ENCODE measurements at regions not wholly inside any gene's neighbourhood (a gene's known extent, or its start where the extent isn't known, plus 50 kb on each side); places are given as distances from the start of the nearest gene placed in this dataset.

DNA sequence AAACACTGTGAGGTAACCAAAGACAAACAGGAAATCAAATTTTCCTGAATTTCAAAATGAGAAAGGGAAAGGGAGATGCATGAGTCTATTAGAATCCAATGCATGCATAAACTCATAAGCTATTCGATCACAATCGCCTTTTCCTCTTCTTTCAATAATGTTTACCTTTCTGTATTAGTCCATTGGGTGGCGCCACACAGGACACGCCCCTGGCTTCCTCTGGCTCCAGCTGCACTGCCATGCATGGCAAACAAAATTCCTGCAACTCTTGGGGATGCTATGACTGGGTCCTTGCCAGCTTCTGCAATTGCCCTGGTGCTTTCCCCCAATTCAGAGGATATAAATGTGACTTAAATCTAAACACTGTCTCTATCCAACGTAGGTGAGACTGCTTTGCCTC, 424.5 kb upstream of the PCDH7 start:
- TF ChIP-seq EZH2 (IDR thresholded peaks at IDR 0.05; ENCODE audit: low read length) = no peak
- TF ChIP-seq, protein P1, sequence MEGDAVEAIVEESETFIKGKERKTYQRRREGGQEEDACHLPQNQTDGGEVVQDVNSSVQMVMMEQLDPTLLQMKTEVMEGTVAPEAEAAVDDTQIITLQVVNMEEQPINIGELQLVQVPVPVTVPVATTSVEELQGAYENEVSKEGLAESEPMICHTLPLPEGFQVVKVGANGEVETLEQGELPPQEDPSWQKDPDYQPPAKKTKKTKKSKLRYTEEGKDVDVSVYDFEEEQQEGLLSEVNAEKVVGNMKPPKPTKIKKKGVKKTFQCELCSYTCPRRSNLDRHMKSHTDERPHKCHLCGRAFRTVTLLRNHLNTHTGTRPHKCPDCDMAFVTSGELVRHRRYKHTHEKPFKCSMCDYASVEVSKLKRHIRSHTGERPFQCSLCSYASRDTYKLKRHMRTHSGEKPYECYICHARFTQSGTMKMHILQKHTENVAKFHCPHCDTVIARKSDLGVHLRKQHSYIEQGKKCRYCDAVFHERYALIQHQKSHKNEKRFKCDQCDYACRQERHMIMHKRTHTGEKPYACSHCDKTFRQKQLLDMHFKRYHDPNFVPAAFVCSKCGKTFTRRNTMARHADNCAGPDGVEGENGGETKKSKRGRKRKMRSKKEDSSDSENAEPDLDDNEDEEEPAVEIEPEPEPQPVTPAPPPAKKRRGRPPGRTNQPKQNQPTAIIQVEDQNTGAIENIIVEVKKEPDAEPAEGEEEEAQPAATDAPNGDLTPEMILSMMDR (optimal IDR thresholded peaks at IDR 0.05 in 1 of 3, IDR thresholded peaks at IDR 0.05 in 1 of 3, conservative IDR thresholded peaks at IDR 0.05 in 1 of 3; ENCODE audit: extremely low read depth in 1 of 3, insufficient read depth in 2 of 3, low read length in 3 of 3) = no peak
- H2AFZ ChIP-seq (ENCODE audit: control insufficient read depth, low read length) = no peak overlapping the region
- no peak overlapping the region for H3K4me3 ChIP-seq (ENCODE audit: control insufficient read depth in 2 of 3, extremely low read depth in 1 of 3, insufficient read depth in 2 of 3, low read depth in 1 of 3, low read length in 3 of 3)
- no peaks in the 10 kb centered on the region for H3K36me3 ChIP-seq (ENCODE audit: control insufficient read depth in 2 of 2, extremely low read depth in 1 of 2, insufficient read depth in 2 of 2, low read length in 2 of 2)
- H3K4me2 ChIP-seq (ENCODE audit: control insufficient read depth, extremely low read depth, insufficient read depth, low read depth, low read length) = no peak overlapping the region
- FAIRE-seq (no peak), DNase-seq (ENCODE audit: low read depth, low spot score) (no peak)
- dilution Hi-C loops (cut with MboI; ENCODE audit: extremely low pct_ligation_motif_present, low sequenced_read_pairs) = no loop called here
- H3K9me1 ChIP-seq (ENCODE audit: control insufficient read depth, extremely low read depth, insufficient read depth, low read length) = no peaks in the 10 kb centered on the region
- H3K27ac ChIP-seq (ENCODE audit: control insufficient read depth, insufficient read depth, low read length) = no peak overlapping the region
- no peaks in the 10 kb centered on the region for H3K4me1 ChIP-seq (ENCODE audit: control insufficient read depth, extremely low read depth, insufficient read depth, low read length)
- H4K20me1 ChIP-seq (ENCODE audit: control insufficient read depth, extremely low read depth, insufficient read depth, low read length) = no peaks in the 10 kb centered on the region
- H3K27me3 ChIP-seq (ENCODE audit: control insufficient read depth, extremely low read depth, insufficient read depth, low read length) = no peaks in the 10 kb centered on the region
- no peak overlapping the region for H3K9ac ChIP-seq (ENCODE audit: control insufficient read depth, extremely low read depth, insufficient read depth, low read length)
- H3K9me3 ChIP-seq (ENCODE audit: control insufficient read depth, low read depth, low read length) = no peaks in the 10 kb centered on the region
- no peaks in the 10 kb centered on the region for H3K79me2 ChIP-seq (ENCODE audit: control insufficient read depth, insufficient read depth, low read length)

DNA sequence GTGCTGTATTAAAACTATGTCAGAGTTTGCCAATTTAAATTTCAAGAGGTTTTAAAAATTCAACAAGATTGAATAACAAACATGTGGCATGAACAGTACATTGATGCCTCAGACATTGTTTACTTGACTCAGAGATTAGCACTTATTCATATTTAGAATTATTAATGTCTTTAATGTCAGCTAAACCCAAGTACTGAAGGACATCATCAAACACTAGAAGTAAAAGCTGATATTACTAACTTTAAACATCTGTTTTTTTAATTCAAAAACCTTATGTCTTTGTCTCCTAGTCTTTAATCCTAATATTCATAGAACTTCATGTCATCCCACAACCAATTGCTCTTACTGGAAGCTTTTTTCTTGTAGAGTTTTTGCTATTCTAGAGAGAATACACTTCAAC, 406.2 kb upstream of the PCDH7 start:
- no peak for DNase-seq (ENCODE audit: low read depth, low spot score)
- Histone ChIP-seq H3K9me3 (ENCODE audit: control insufficient read depth, low read depth, low read length) (no peaks in the 10 kb centered on the region), H3K9me1 (ENCODE audit: control insufficient read depth, extremely low read depth, insufficient read depth, low read length) (no peaks in the 10 kb centered on the region), H3K27ac (ENCODE audit: control insufficient read depth, insufficient read depth, low read length) (no peak overlapping the region), H3K36me3 (ENCODE audit: control insufficient read depth in 2 of 2, extremely low read depth in 1 of 2, insufficient read depth in 2 of 2, low read length in 2 of 2) (no peaks in the 10 kb centered on the region), H3K4me3 (ENCODE audit: control insufficient read depth in 2 of 3, extremely low read depth in 1 of 3, insufficient read depth in 2 of 3, low read depth in 1 of 3, low read length in 3 of 3) (no peak overlapping the region), H3K79me2 (ENCODE audit: control insufficient read depth, insufficient read depth, low read length) (no peaks in the 10 kb centered on the region), H3K9ac (ENCODE audit: control insufficient read depth, extremely low read depth, insufficient read depth, low read length) (no peak overlapping the region), H4K20me1 (ENCODE audit: control insufficient read depth, extremely low read depth, insufficient read depth, low read length) (no peaks in the 10 kb centered on the region), H3K4me2 (ENCODE audit: control insufficient read depth, extremely low read depth, insufficient read depth, low read depth, low read length) (no peak overlapping the region), H3K27me3 (ENCODE audit: control insufficient read depth, extremely low read depth, insufficient read depth, low read length) (no peaks in the 10 kb centered on the region), H2AFZ (ENCODE audit: control insufficient read depth, low read length) (no peak overlapping the region), H3K4me1 (ENCODE audit: control insufficient read depth, extremely low read depth, insufficient read depth, low read length) (no peaks in the 10 kb centered on the region)
- TF ChIP-seq, protein P1 (optimal IDR thresholded peaks at IDR 0.05 in 1 of 3, IDR thresholded peaks at IDR 0.05 in 1 of 3, conservative IDR thresholded peaks at IDR 0.05 in 1 of 3; ENCODE audit: extremely low read depth in 1 of 3, insufficient read depth in 2 of 3, low read length in 3 of 3) = no peak
- no peak for TF ChIP-seq EZH2 (IDR thresholded peaks at IDR 0.05; ENCODE audit: low read length)
- dilution Hi-C loops (cut with MboI; ENCODE audit: extremely low pct_ligation_motif_present, low sequenced_read_pairs) = no loop called here
- FAIRE-seq = no peak

Data from keratinocyte (primary cell).